ENCODE measurements at regions not wholly inside any gene's neighbourhood (a gene's known extent, or its start where the extent isn't known, plus 50 kb on each side); places are given as distances from the start of the nearest gene placed in this dataset.

- intact Hi-C loops (cut with DNase I), result no loop called here
- TF ChIP-seq, protein P1, sequence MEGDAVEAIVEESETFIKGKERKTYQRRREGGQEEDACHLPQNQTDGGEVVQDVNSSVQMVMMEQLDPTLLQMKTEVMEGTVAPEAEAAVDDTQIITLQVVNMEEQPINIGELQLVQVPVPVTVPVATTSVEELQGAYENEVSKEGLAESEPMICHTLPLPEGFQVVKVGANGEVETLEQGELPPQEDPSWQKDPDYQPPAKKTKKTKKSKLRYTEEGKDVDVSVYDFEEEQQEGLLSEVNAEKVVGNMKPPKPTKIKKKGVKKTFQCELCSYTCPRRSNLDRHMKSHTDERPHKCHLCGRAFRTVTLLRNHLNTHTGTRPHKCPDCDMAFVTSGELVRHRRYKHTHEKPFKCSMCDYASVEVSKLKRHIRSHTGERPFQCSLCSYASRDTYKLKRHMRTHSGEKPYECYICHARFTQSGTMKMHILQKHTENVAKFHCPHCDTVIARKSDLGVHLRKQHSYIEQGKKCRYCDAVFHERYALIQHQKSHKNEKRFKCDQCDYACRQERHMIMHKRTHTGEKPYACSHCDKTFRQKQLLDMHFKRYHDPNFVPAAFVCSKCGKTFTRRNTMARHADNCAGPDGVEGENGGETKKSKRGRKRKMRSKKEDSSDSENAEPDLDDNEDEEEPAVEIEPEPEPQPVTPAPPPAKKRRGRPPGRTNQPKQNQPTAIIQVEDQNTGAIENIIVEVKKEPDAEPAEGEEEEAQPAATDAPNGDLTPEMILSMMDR (IDR thresholded peaks at IDR 0.05), result no peak
- no peak for TF ChIP-seq POLR2A (IDR thresholded peaks at IDR 0.05)
- no peaks in the 10 kb centered on the region for H3K36me3 ChIP-seq (replicated peaks in 1 of 2)
- DNase-seq, result no peak
- 68 to 72% (median 70%) methylated on average over 7 of the region's 7 CpGs for WGBS, 4 donors
- no peak overlapping the region for H3K4me3 ChIP-seq
- no peaks in the 10 kb centered on the region for H3K9me3 ChIP-seq (replicated peaks in 1 of 3)
- no peaks in the 10 kb centered on the region for H3K4me1 ChIP-seq (replicated peaks in 1 of 2)
- no peak overlapping the region for H3K27ac ChIP-seq
- H3K27me3 ChIP-seq, result no peaks in the 10 kb centered on the region
Observed at GRCh38 chr2:118645876-118646275, 201.6 kb downstream of the EN1 start.

- intact Hi-C loops (cut with DNase I), result no loop called here
- Histone ChIP-seq H3K36me3 (replicated peaks in 1 of 2) (no peaks in the 10 kb centered on the region), H3K27me3 (no peaks in the 10 kb centered on the region), H3K9me3 (replicated peaks in 1 of 3) (no peaks in the 10 kb centered on the region), H3K4me3 (no peak overlapping the region), H3K27ac (no peak overlapping the region), H3K4me1 (replicated peaks in 1 of 2) (no peaks in the 10 kb centered on the region)
- no peak for DNase-seq
- TF ChIP-seq, protein P1 (IDR thresholded peaks at IDR 0.05), result no peak
- TF ChIP-seq POLR2A (IDR thresholded peaks at IDR 0.05), result no peak
- 29 to 44% (median 35%) methylated on average over 4 of the region's 4 CpGs for WGBS, 4 donors
Observed at GRCh38 chr2:118644190-118644589, 203.3 kb downstream of the EN1 start.

DNA sequence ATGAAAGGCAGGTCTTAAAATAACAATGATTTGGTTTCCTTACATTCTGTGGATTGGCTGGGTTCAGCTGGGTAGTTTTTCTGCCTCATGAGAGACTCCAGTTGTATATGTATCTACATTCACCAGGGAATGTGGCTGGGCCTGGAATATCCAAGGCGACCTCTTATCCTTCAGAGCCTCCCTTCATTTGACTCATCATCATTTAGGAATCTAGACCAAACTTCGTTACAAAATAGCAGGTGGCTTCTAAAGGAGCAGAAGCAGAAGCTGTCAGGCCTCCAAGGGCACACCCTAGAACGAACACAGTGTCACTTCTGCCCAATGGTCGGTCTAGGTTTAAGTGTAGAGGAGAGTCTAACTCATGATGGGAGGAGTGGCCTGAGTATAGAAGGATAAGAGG lies 204.2 kb downstream of the EN1 start:
- no peak for TF ChIP-seq POLR2A (IDR thresholded peaks at IDR 0.05)
- TF ChIP-seq, protein P1 (IDR thresholded peaks at IDR 0.05), result no peak
- intact Hi-C loops (cut with DNase I), result no loop called here
- WGBS, 4 donors, result 61 to 73% (median 68%) methylated on average over 4 of the region's 4 CpGs
- H3K27me3 ChIP-seq, result no peaks in the 10 kb centered on the region
- DNase-seq, result no peak
- no peak overlapping the region for H3K4me3 ChIP-seq
- H3K9me3 ChIP-seq (replicated peaks in 1 of 3), result no peaks in the 10 kb centered on the region
- no peaks in the 10 kb centered on the region for H3K36me3 ChIP-seq (replicated peaks in 1 of 2)
- H3K4me1 ChIP-seq (replicated peaks in 1 of 2), result no peaks in the 10 kb centered on the region
- no peak overlapping the region for H3K27ac ChIP-seq

GRCh38 chr2:118642501-118642900 lies 204.9 kb downstream of the EN1 start:
- no peaks in the 10 kb centered on the region for H3K9me3 ChIP-seq (replicated peaks in 1 of 3)

More at GRCh38 chr2:118642501-118642900, 204.9 kb downstream of the EN1 start:
- Histone ChIP-seq H3K4me3 (no peak overlapping the region), H3K4me1 (replicated peaks in 1 of 2) (no peaks in the 10 kb centered on the region), H3K27ac (no peak overlapping the region), H3K27me3 (no peaks in the 10 kb centered on the region), H3K36me3 (replicated peaks in 1 of 2) (no peaks in the 10 kb centered on the region)
- TF ChIP-seq POLR2A (IDR thresholded peaks at IDR 0.05), result no peak
- TF ChIP-seq, protein P1 (IDR thresholded peaks at IDR 0.05), result no peak
- WGBS, 4 donors, result 56 to 76% (median 66%) methylated on average over 2 of the region's 2 CpGs
- intact Hi-C loops (cut with DNase I), result no loop called here
- no peak for DNase-seq

Measured in adrenal gland (tissue), 9 donors.